ENCODE measurements at regions not wholly inside any gene's neighbourhood (a gene's known extent, or its start where the extent isn't known, plus 50 kb on each side); places are given as distances from the start of the nearest gene placed in this dataset.

DNA sequence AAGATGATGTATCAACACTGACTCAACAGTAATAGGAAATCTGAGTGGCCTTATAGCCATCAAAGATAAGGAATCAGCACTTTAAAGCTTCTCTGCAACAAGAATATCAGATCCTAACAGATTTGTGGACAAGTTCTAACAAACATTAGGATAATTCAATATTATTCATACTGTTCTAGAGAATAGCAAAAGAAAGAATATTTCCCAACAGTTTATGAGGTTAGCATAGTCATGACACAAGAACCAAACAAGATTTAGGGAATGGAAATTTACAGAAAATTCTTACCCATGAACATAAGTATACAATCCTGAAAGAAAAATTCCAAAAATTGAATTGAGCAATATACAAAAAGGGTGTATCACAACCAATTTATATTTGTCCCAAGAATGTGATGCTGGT, 64.3 kb upstream of the BTBD3 start:
- ChIA-PET POLR2A (no interaction called here), RAD21 (ENCODE audit: unreplicated experiment) (no interaction called here), SMC1A (ENCODE audit: uncharacterized antibody, unreplicated experiment) (interaction anchor here (1.1 kb wide), 1 partner anchor 20 kb away, joined by 3 read pairs; no protein-coding TSS in a partner anchor), CTCF (no interaction called here)
- no peak for DNase-seq (ENCODE audit: low read depth, low spot score)
- H3K4me2 ChIP-seq (ENCODE audit: control insufficient read depth, insufficient read depth), result no peak overlapping the region
- H3K27ac ChIP-seq (ENCODE audit: control insufficient read depth, insufficient read depth), result no peak overlapping the region
- in situ Hi-C loops (cut with MboI), result no loop called here
- no peak for FAIRE-seq
- no peaks in the 10 kb centered on the region; the same call in 2 of the 3 replicates for H3K9me3 ChIP-seq (replicated peaks; ENCODE audit: control insufficient read depth, insufficient read depth, low read length)
- H3K36me3 ChIP-seq (ENCODE audit: control insufficient read depth in 2 of 2, insufficient read depth in 2 of 2, low read length in 1 of 2), result no peaks in the 10 kb centered on the region
- H3K79me2 ChIP-seq (ENCODE audit: control insufficient read depth, insufficient read depth, low read length), result no peaks in the 10 kb centered on the region
- H3K27me3 ChIP-seq (replicated peaks in 1 of 2; ENCODE audit: control insufficient read depth in 2 of 2, insufficient read depth in 2 of 2, low read length in 1 of 2), result no peaks in the 10 kb centered on the region
- ATAC-seq, result no peak
- H3K4me3 ChIP-seq, result no peak overlapping the region
- TF ChIP-seq SIX5 (IDR thresholded peaks at IDR 0.05; ENCODE audit: low read depth, low read length, severe bottlenecking) (no peak), POLR2AphosphoS5 (IDR thresholded peaks at IDR 0.05; ENCODE audit: low read length) (no peak), MYB (IDR thresholded peaks at IDR 0.05; ENCODE audit: borderline replicate concordance, low read depth, low read length) (no peak), NFIC (IDR thresholded peaks at IDR 0.05; ENCODE audit: low read depth, low read length) (no peak), HDGF (IDR thresholded peaks at IDR 0.05) (no peak)
- TF ChIP-seq, protein P1, sequence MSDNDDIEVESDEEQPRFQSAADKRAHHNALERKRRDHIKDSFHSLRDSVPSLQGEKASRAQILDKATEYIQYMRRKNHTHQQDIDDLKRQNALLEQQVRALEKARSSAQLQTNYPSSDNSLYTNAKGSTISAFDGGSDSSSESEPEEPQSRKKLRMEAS (IDR thresholded peaks at IDR 0.05; ENCODE audit: low read depth, low read length), result no peak
- no peaks in the 10 kb centered on the region for H4K20me1 ChIP-seq (ENCODE audit: control insufficient read depth, insufficient read depth)
- no peak overlapping the region for H3K9ac ChIP-seq (ENCODE audit: control insufficient read depth, insufficient read depth, low read length)
- intact Hi-C loops (cut with micrococcal nuclease; ENCODE audit: unreplicated experiment), result no loop called here
- H3K4me1 ChIP-seq (ENCODE audit: control insufficient read depth, insufficient read depth, low read length), result no peaks in the 10 kb centered on the region
- no peak overlapping the region for H2AFZ ChIP-seq (ENCODE audit: control insufficient read depth, low read depth, low read length)
- no TSS peak for BruUV-seq (replicated peaks)

DNA sequence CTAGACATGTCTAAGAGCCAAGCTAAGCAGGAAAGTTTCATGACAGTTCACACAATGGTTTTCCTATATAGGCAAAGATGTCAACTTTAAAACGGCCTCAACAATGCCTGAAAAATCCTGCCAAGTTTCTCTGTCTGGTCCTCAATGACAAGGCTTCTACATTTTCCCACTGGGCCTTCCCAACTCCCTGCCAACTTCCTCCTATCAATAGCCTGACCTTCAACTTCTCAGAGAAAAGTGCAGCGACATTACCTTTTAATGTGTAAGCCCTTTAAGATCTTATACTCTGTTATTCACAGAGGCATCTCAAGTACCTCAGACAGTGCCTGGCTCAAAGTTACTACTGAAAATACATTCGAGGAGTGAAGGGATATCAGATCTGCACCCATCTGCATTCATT, 56.2 kb upstream of the BTBD3 start:
- 7% methylated on average over 3 of the region's 3 CpGs for WGBS (ENCODE audit: insufficient coverage, insufficient replicate concordance, low lambda C conversion rate, missing lambda C conversion rate)
- Histone ChIP-seq H4K20me1 (ENCODE audit: control insufficient read depth, insufficient read depth) (no peaks in the 10 kb centered on the region), H2AFZ (ENCODE audit: control insufficient read depth, low read depth, low read length) (no peak overlapping the region), H3K4me1 (ENCODE audit: control insufficient read depth, insufficient read depth, low read length) (no peaks in the 10 kb centered on the region), H3K79me2 (ENCODE audit: control insufficient read depth, insufficient read depth, low read length) (no peaks in the 10 kb centered on the region), H3K27me3 (replicated peaks in 1 of 2; ENCODE audit: control insufficient read depth in 2 of 2, insufficient read depth in 2 of 2, low read length in 1 of 2) (no peaks in the 10 kb centered on the region), H3K4me3 (no peak overlapping the region), H3K4me2 (ENCODE audit: control insufficient read depth, insufficient read depth) (no peak overlapping the region), H3K36me3 (ENCODE audit: control insufficient read depth in 2 of 2, insufficient read depth in 2 of 2, low read length in 1 of 2) (no peaks in the 10 kb centered on the region), H3K27ac (ENCODE audit: control insufficient read depth, insufficient read depth) (no peak overlapping the region), H3K9ac (ENCODE audit: control insufficient read depth, insufficient read depth, low read length) (no peak overlapping the region), H3K9me3 (replicated peaks; ENCODE audit: control insufficient read depth, insufficient read depth, low read length) (no peaks in the 10 kb centered on the region)
- intact Hi-C loops (cut with micrococcal nuclease; ENCODE audit: unreplicated experiment), result no loop called here
- no TSS peak for BruUV-seq (replicated peaks)
- in situ Hi-C loops (cut with MboI), result no loop called here
- no peak for ATAC-seq
- FAIRE-seq, result no peak
- ChIA-PET SMC1A (ENCODE audit: uncharacterized antibody, unreplicated experiment) (no interaction called here), RAD21 (ENCODE audit: unreplicated experiment) (no interaction called here), POLR2A (no interaction called here), CTCF (no interaction called here)
- no peak for DNase-seq (ENCODE audit: low read depth, low spot score)
- TF ChIP-seq, protein P2, sequence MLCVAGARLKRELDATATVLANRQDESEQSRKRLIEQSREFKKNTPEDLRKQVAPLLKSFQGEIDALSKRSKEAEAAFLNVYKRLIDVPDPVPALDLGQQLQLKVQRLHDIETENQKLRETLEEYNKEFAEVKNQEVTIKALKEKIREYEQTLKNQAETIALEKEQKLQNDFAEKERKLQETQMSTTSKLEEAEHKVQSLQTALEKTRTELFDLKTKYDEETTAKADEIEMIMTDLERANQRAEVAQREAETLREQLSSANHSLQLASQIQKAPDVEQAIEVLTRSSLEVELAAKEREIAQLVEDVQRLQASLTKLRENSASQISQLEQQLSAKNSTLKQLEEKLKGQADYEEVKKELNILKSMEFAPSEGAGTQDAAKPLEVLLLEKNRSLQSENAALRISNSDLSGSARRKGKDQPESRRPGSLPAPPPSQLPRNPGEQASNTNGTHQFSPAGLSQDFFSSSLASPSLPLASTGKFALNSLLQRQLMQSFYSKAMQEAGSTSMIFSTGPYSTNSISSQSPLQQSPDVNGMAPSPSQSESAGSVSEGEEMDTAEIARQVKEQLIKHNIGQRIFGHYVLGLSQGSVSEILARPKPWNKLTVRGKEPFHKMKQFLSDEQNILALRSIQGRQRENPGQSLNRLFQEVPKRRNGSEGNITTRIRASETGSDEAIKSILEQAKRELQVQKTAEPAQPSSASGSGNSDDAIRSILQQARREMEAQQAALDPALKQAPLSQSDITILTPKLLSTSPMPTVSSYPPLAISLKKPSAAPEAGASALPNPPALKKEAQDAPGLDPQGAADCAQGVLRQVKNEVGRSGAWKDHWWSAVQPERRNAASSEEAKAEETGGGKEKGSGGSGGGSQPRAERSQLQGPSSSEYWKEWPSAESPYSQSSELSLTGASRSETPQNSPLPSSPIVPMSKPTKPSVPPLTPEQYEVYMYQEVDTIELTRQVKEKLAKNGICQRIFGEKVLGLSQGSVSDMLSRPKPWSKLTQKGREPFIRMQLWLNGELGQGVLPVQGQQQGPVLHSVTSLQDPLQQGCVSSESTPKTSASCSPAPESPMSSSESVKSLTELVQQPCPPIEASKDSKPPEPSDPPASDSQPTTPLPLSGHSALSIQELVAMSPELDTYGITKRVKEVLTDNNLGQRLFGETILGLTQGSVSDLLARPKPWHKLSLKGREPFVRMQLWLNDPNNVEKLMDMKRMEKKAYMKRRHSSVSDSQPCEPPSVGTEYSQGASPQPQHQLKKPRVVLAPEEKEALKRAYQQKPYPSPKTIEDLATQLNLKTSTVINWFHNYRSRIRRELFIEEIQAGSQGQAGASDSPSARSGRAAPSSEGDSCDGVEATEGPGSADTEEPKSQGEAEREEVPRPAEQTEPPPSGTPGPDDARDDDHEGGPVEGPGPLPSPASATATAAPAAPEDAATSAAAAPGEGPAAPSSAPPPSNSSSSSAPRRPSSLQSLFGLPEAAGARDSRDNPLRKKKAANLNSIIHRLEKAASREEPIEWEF (IDR thresholded peaks at IDR 0.05; ENCODE audit: insufficient replicate concordance, low read depth, low read length), result no peak
- TF ChIP-seq SMARCA5 (IDR thresholded peaks at IDR 0.05), result no peak
- TF ChIP-seq, protein P3, sequence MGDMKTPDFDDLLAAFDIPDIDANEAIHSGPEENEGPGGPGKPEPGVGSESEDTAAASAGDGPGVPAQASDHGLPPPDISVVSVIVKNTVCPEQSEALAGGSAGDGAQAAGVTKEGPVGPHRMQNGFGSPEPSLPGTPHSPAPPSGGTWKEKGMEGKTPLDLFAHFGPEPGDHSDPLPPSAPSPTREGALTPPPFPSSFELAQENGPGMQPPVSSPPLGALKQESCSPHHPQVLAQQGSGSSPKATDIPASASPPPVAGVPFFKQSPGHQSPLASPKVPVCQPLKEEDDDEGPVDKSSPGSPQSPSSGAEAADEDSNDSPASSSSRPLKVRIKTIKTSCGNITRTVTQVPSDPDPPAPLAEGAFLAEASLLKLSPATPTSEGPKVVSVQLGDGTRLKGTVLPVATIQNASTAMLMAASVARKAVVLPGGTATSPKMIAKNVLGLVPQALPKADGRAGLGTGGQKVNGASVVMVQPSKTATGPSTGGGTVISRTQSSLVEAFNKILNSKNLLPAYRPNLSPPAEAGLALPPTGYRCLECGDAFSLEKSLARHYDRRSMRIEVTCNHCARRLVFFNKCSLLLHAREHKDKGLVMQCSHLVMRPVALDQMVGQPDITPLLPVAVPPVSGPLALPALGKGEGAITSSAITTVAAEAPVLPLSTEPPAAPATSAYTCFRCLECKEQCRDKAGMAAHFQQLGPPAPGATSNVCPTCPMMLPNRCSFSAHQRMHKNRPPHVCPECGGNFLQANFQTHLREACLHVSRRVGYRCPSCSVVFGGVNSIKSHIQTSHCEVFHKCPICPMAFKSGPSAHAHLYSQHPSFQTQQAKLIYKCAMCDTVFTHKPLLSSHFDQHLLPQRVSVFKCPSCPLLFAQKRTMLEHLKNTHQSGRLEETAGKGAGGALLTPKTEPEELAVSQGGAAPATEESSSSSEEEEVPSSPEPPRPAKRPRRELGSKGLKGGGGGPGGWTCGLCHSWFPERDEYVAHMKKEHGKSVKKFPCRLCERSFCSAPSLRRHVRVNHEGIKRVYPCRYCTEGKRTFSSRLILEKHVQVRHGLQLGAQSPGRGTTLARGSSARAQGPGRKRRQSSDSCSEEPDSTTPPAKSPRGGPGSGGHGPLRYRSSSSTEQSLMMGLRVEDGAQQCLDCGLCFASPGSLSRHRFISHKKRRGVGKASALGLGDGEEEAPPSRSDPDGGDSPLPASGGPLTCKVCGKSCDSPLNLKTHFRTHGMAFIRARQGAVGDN (IDR thresholded peaks at IDR 0.05), result no peak

All from GM12878 (cell line).